GM12878 (cell line): ENCODE measurements at regions not wholly inside any gene's neighbourhood (a gene's known extent, or its start where the extent isn't known, plus 50 kb on each side); places are given as distances from the start of the nearest gene placed in this dataset.

Source experiments
- ATAC-seq: fragments of 200-7000 bp; cut with Tn5 transposase; 3 replicates; pipeline ENCODE4 v1.9.1; 2020; ENCODE audit warnings: mild to moderate bottlenecking, moderate library complexity
- BruUV-seq: library from RNA; stranded (reverse); fragments of 400-500 nt; replicated peaks from 2 replicates; lab custom pipeline; 2021; lab: Mats Ljungman, UMichigan
- CTCF ChIA-PET: fragments of 300-600 bp; sonication (Branson Sonifier 250); formaldehyde crosslinking; extraction: SDS; loops from one replicate; lab custom pipeline; 2021; ENCODE audit warnings: inconsistent platforms; lab: Yijun Ruan, JAX
- POLR2A ChIA-PET: fragments of 350-600 bp; formaldehyde crosslinking; extraction: SDS; loops from one replicate; lab custom pipeline; 2021; ENCODE audit warnings: inconsistent platforms; lab: Charles Lee
- RAD21 ChIA-PET: fragments of 300-600 bp; sonication (Branson Sonifier 250); formaldehyde crosslinking; loops from one replicate; lab custom pipeline; 2023; ENCODE audit warnings: antibody characterized with exemption; ENCODE audit not compliant: unreplicated experiment; lab: Charles Lee
- SMC1A ChIA-PET: fragments of 300-600 bp; sonication (Branson Sonifier 250); formaldehyde crosslinking; loops from one replicate; lab custom pipeline; 2023; ENCODE audit not compliant: unreplicated experiment, uncharacterized antibody; lab: Charles Lee
- DNase-seq: peaks from one replicate; pipeline ENCODE4 v3.0.0-alpha.2; 2011; ENCODE audit warnings: low read depth, low spot score
- FAIRE-seq: peaks from 3 replicates; lab custom pipeline; 2011; peaks lifted over from hg19 to GRCh38; lab: Jason Lieb, UNC
- H2AFZ ChIP-seq: 2 replicates; pipeline ENCODE4 v1.6.0; 2011; ENCODE audit warnings: low read depth, low read length, control low read depth; ENCODE audit not compliant: control insufficient read depth
- H3K27ac ChIP-seq: 2 replicates; pipeline ENCODE4 v1.5.1; 2011; ENCODE audit warnings: control low read depth; ENCODE audit not compliant: control insufficient read depth, insufficient read depth
- H3K27me3 ChIP-seq, 2 experiments: replicated peaks in 1 of 2; 2 replicates each; pipeline versions ENCODE4 v1.6.0 to v1.6.1; 2011; ENCODE audit warnings: low read length in 1 of 2; ENCODE audit not compliant: control insufficient read depth in 2 of 2, insufficient read depth in 2 of 2
- H3K36me3 ChIP-seq, 2 experiments: 2 replicates each; pipeline ENCODE4 v1.5.1; 2011; ENCODE audit warnings: low read length in 1 of 2; ENCODE audit not compliant: control insufficient read depth in 2 of 2, insufficient read depth in 2 of 2
- H3K4me1 ChIP-seq: 2 replicates; pipeline ENCODE4 v1.6.1; 2011; ENCODE audit warnings: mild to moderate bottlenecking, low read length, moderate library complexity, mixed read lengths; ENCODE audit not compliant: control insufficient read depth, insufficient read depth
- H3K4me2 ChIP-seq: 2 replicates; pipeline ENCODE4 v1.6.0; 2011; ENCODE audit warnings: control low read depth; ENCODE audit not compliant: control insufficient read depth, insufficient read depth
- H3K4me3 ChIP-seq: fragments of 200-600 bp; sonication (generic); 2 replicates; pipeline ENCODE4 v1.5.1; 2016
- H3K79me2 ChIP-seq: 2 replicates; pipeline ENCODE4 v1.6.0; 2011; ENCODE audit warnings: low read length; ENCODE audit not compliant: control insufficient read depth, insufficient read depth
- H3K9ac ChIP-seq: 2 replicates; pipeline ENCODE4 v1.8.0; 2011; ENCODE audit warnings: low read length, control low read depth, mixed read lengths; ENCODE audit not compliant: control insufficient read depth, insufficient read depth
- H3K9me3 ChIP-seq: replicated peaks from 3 replicates; pipeline ENCODE4 v1.5.1; 2011; ENCODE audit warnings: mild to moderate bottlenecking, low read length; ENCODE audit not compliant: control insufficient read depth, insufficient read depth
- H4K20me1 ChIP-seq: 2 replicates; pipeline ENCODE4 v1.6.0; 2011; ENCODE audit not compliant: control insufficient read depth, insufficient read depth
- LARP7 ChIP-seq: fragments of 450-650 bp; IDR thresholded peaks from 2 replicates; pipeline ENCODE4 v1.6.1; 2017; ENCODE audit warnings: mild to moderate bottlenecking
- NFIC ChIP-seq: IDR thresholded peaks from 2 replicates; pipeline ENCODE4 v1.6.1; 2012; ENCODE audit warnings: low read depth, mild to moderate bottlenecking, inconsistent platforms, low read length, moderate library complexity
- TARDBP ChIP-seq: IDR thresholded peaks from 2 replicates; pipeline ENCODE4 v1.6.1; 2016; ENCODE audit warnings: borderline replicate concordance
- ZBED1 ChIP-seq: IDR thresholded peaks from 2 replicates; pipeline ENCODE4 v1.6.1; 2016; ENCODE audit warnings: borderline replicate concordance
- WGBS: methylation state at CpG from one replicate; pipeline ENCODE4 v1.1.6; 2016; ENCODE audit warnings: low lambda C conversion rate; ENCODE audit not compliant: insufficient replicate concordance, insufficient coverage; ENCODE audit errors: missing lambda C conversion rate; 5-methylcytosine and 5-hydroxymethylcytosine counted together
- in situ Hi-C: fragments of 300-500 bp; cut with MboI; formaldehyde crosslinking; loops from 9 replicates; pipeline ENCODE4 v1.14.3; 2018; ENCODE audit warnings: mixed read lengths
- intact Hi-C: fragments of 100-400 bp; cut with micrococcal nuclease; formaldehyde crosslinking; loops from one replicate; pipeline ENCODE4 v1.14.2; 2022; ENCODE audit not compliant: unreplicated experiment

DNA sequence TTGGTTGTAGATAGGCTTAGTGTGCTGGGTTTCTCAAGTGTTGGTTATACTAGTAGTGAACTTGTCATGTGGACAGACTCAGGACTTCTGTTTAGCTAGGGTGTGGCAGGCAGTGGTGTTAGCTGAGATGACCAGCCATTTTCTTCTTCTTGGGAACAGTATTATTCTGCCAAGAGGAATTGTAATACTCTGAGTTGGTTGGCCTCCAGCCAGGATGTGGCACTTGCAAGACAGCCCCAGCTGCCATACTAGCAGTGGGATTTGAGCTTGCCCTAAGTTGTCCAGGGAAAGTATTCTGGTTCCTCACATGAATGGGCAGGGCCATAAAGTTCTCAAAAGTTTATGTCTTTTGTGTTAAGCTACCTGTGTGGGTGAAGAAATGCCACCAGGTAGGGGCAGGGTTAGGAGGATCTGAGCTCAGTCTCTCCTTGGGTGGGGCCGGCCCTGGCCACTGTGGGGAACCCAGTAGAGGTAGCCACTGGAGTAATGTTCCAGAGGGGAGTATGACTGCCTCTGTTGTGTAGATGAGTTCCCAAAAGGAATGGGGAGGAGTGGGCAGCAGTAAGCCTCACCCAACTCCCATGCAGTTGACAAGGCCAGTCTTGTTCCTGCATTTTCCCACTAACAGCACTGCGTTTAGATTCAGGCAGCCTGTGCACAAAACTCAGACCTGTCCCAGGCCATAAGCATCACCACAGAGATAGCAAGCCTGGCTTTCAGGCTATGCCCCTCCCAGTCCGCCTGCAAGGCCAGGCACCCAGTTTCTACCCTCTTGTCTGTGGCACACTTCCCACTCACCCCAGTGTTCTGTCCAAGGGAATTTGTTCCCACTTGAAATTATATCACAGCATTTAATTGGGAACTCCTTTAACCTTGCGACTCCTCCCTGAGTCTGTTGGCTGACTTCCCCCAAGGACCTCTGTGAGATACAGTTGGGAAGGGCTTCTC is 250.7 kb downstream of the ANXA1 start:
- ChIA-PET POLR2A (no interaction called here), SMC1A (no interaction called here), RAD21 (no interaction called here), CTCF (no interaction called here)
- Histone ChIP-seq H2AFZ (no peak overlapping the region), H4K20me1 (no peaks in the 10 kb centered on the region), H3K4me1 (no peaks in the 10 kb centered on the region), H3K36me3 (no peaks in the 10 kb centered on the region), H3K9ac (no peak overlapping the region), H3K4me2 (no peak overlapping the region), H3K79me2 (no peaks in the 10 kb centered on the region), H3K27ac (no peak overlapping the region), H3K27me3 (no peaks in the 10 kb centered on the region), H3K4me3 (no peak overlapping the region), H3K9me3 (no peaks in the 10 kb centered on the region)
- in situ Hi-C loops (no loop called here), intact Hi-C loops (no loop called here)
- 12% methylated on average over 4 of the region's 4 CpGs for WGBS
- no TSS peak for BruUV-seq
- DNase-seq (no peak), FAIRE-seq (no peak), ATAC-seq (no peak)
- no peak for TF ChIP-seq LARP7
- no peak for TF ChIP-seq NFIC
- TF ChIP-seq ZBED1, result no peak

DNA sequence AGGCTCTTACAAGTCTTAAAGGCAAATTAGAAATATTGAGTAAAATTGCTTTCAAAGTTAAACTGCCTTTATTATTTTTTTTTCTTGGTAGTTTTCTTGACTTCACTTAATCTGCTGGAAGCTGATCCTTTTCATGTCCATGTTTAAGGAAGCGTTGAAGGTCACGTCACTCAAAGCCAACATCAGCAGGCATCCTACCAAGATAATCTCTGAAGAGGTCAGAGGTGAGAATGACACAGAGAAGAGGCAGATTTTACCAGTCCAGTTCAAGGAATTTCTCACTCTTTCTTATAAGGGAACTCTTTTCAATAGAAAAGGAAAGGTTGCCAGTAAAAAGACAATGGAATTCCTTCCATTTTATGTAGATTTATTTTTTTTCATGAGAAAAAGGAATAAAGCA is 259.8 kb downstream of the ANXA1 start:
- RAD21 ChIA-PET, result no interaction called here
- no peak for TF ChIP-seq TARDBP
- TF ChIP-seq, all 136 proteins: peak for 0
- Histone ChIP-seq H3K27ac (no peak overlapping the region), H3K27me3 (no peaks in the 10 kb centered on the region), H3K9ac (no peak overlapping the region), H3K79me2 (no peaks in the 10 kb centered on the region), H3K36me3 (no peaks in the 10 kb centered on the region), H3K4me3 (no peak overlapping the region), H2AFZ (no peak overlapping the region), H4K20me1 (no peaks in the 10 kb centered on the region), H3K4me1 (no peaks in the 10 kb centered on the region), H3K9me3 (no peaks in the 10 kb centered on the region), H3K4me2 (no peak overlapping the region)
- no peak for ATAC-seq
- no peak for DNase-seq
- CTCF ChIA-PET, result interaction anchor here (1.0 to 1.4 kb wide), 2 partner anchors 11 to 210 kb away, joined by 3 read pairs; no protein-coding TSS in a partner anchor
- SMC1A ChIA-PET, result interaction anchor here (1.3 to 2.0 kb wide), 2 partner anchors 12 to 210 kb away, joined by 4 to 7 read pairs; no protein-coding TSS in a partner anchor
- 32% methylated on average over 2 of the region's 2 CpGs for WGBS
- POLR2A ChIA-PET, result no interaction called here
- no TSS peak for BruUV-seq
- FAIRE-seq, result no peak
- in situ Hi-C loops, result no loop called here
- intact Hi-C loops, result no loop called here
